Tibial artery (tissue), 4 donors: ENCODE measurements at regions not wholly inside any gene's neighbourhood (a gene's known extent, or its start where the extent isn't known, plus 50 kb on each side); places are given as distances from the start of the nearest gene placed in this dataset.

ENCODE experiments used
- DNase-seq, 2 donors: peaks; one replicate each; pipeline ENCODE4 v3.0.0-alpha.2; 2019
- H3K27ac ChIP-seq, 2 donors: fragments of 200-600 bp; sonication (generic) in 1 of 2; 1 replicate in 1 of 2; 2 replicates in 1 of 2; pipeline ENCODE4 v1.5.1; 2018 to 2019; ENCODE audit warnings: mild to moderate bottlenecking in 1 of 2
- H3K27me3 ChIP-seq, 2 donors: fragments of 200-600 bp; sonication (generic) in 1 of 2; one replicate each; pipeline versions ENCODE4 v1.5.1 to v1.6.0; 2016 to 2019
- H3K36me3 ChIP-seq, 3 donors: fragments of 200-600 bp; sonication (generic) in 2 of 3; one replicate each; pipeline ENCODE4 v1.5.1; 2016 to 2019; ENCODE audit warnings: mild to moderate bottlenecking in 2 of 3
- H3K4me1 ChIP-seq, 4 donors: fragments of 200-600 bp; sonication (generic) in 2 of 4; 1 replicate in 3 of 4; 2 replicates in 1 of 4; pipeline ENCODE4 v1.5.1; 2016 to 2019
- H3K4me3 ChIP-seq, 2 donors: fragments of 200-600 bp; sonication (generic) in 1 of 2; 1 replicate in 1 of 2; 2 replicates in 1 of 2; pipeline ENCODE4 v1.5.1; 2018 to 2019; ENCODE audit warnings: mild to moderate bottlenecking in 2 of 2
- H3K9me3 ChIP-seq, 3 donors: fragments of 200-600 bp; sonication (generic) in 1 of 3; one replicate each; pipeline ENCODE4 v1.5.1; 2016 to 2019
- intact Hi-C: fragments of 100-400 bp; cut with DNase I; formaldehyde crosslinking; loops from one replicate; pipeline ENCODE4 v1.15.0; 2023; ENCODE audit warnings: low total_unique reads
- TF ChIP-seq, protein P1 (sequence below), 2 experiments: fragments of 200-600 bp in 1 of 2; fragments of 450-650 bp in 1 of 2; IDR thresholded peaks; one replicate each; pipeline ENCODE4 v1.5.1; 2017 to 2019; ENCODE audit warnings: antibody characterized with exemption in 2 of 2, mild to moderate bottlenecking in 1 of 2, moderate library complexity in 1 of 2

DNA sequence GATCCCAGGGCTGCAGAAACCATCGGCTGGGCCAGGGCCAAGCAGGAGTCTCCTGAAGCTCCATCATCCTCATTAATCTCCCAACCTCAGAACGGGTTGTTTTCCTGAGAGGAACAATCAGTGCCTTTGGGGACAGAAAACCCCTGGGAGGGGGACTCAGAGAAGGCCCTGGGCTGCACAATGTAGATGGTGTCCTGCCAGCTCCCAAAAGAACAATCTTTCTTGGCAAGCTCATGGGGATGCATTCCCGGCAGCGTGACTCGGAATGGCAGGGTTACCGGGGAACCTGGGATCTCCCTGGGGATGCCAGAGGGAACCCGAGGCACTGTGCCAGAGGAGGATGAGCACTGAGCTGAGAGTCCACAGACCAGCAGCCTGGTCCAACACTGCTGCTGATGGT, 72.1 kb upstream of the ATP2B2 start:
- no peaks in the 10 kb centered on the region for H3K9me3 ChIP-seq
- H3K4me1 ChIP-seq = peaks cover 0 to 22% (median 12%) of the 10 kb centered on the region in 4 donors
- H3K4me3 ChIP-seq = no peak overlapping the region
- no peak overlapping the region for H3K27ac ChIP-seq
- TF ChIP-seq, protein P1, sequence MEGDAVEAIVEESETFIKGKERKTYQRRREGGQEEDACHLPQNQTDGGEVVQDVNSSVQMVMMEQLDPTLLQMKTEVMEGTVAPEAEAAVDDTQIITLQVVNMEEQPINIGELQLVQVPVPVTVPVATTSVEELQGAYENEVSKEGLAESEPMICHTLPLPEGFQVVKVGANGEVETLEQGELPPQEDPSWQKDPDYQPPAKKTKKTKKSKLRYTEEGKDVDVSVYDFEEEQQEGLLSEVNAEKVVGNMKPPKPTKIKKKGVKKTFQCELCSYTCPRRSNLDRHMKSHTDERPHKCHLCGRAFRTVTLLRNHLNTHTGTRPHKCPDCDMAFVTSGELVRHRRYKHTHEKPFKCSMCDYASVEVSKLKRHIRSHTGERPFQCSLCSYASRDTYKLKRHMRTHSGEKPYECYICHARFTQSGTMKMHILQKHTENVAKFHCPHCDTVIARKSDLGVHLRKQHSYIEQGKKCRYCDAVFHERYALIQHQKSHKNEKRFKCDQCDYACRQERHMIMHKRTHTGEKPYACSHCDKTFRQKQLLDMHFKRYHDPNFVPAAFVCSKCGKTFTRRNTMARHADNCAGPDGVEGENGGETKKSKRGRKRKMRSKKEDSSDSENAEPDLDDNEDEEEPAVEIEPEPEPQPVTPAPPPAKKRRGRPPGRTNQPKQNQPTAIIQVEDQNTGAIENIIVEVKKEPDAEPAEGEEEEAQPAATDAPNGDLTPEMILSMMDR (IDR thresholded peaks at IDR 0.05) = no peak
- H3K27me3 ChIP-seq = peaks cover 0 to 4% of the 10 kb centered on the region in 2 donors
- no peaks in the 10 kb centered on the region for H3K36me3 ChIP-seq
- DNase-seq = no peak
- intact Hi-C loops = no loop called here

DNA sequence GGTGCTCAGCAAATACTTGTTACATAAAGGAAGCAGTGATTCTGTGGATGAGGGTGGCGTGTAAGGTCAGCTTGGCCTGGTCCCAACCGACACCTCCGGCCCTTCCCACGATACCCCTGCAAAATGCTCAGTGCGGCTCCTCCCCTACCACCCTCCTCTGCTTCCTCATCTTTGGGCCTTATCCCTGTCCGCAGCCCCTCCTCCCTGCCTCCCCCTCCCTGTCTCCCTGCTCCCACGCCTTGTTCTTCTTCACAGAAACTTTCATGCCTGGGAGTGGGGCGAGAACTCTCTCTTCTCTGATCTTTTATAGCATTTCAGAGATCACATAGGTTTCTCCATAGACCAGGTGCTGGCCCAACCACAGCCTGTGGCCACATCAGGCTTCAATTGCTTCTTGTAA, 75.0 kb upstream of the ATP2B2 start:
- DNase-seq = no peak
- intact Hi-C loops = no loop called here
- Histone ChIP-seq H3K36me3 (no peaks in the 10 kb centered on the region), H3K9me3 (no peaks in the 10 kb centered on the region), H3K4me1 (peaks cover 0 to 22% (median 12%) of the 10 kb centered on the region in 4 donors), H3K27me3 (no peaks in the 10 kb centered on the region), H3K4me3 (no peak overlapping the region), H3K27ac (no peak overlapping the region)
- TF ChIP-seq, protein P1 (IDR thresholded peaks at IDR 0.05) = no peak

DNA sequence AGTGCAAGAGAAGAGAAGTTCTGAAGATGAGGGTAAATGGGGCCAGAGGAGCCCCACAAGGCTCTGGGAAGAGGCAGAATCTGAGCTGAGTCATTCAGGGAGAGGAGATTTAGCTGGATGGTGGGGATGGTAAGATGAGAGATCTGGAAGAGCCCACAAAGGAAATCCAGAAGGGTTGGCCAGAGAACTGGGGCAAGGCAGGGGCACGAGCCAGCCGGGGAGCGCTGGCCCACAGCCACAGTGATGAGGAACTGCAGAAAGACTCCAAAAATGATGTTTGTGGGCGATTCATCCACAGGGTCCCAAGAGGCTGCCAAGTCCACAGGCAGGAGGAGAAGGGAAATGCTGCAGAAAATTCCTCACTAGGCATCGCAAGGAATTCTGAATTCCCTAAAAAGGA, 75.9 kb upstream of the ATP2B2 start:
- TF ChIP-seq, protein P1 (IDR thresholded peaks at IDR 0.05) = no peak
- no peak overlapping the region for H3K4me3 ChIP-seq
- peaks cover 0 to 22% (median 12%) of the 10 kb centered on the region in 4 donors for H3K4me1 ChIP-seq
- H3K27ac ChIP-seq = peak overlapping the region in 1 of 2 donors; percentile 5
- H3K9me3 ChIP-seq = no peaks in the 10 kb centered on the region
- no peaks in the 10 kb centered on the region for H3K36me3 ChIP-seq
- no peaks in the 10 kb centered on the region for H3K27me3 ChIP-seq
- intact Hi-C loops = no loop called here
- no peak for DNase-seq

DNA sequence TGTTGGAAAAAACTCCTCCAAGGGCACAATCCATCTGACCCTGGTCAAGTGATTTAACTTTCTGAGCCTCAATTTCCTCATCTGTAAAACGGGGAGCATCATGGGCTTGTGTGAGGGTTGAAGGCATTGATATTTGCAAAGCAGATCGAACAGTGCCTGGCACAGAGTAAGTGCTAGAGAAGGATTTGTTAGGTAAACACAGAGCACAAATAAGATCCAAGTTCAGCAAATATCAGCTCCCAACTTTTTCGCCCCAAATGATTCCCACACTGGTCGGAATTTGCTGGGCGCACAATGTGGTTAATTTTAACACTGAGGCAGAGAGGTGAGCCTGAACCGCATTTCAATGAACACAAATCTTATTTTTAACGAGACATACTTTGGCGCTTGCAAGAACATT, 76.3 kb upstream of the ATP2B2 start:
- no peaks in the 10 kb centered on the region for H3K9me3 ChIP-seq
- no peak overlapping the region for H3K4me3 ChIP-seq
- no peaks in the 10 kb centered on the region for H3K36me3 ChIP-seq
- DNase-seq = no peak
- peaks cover 0 to 22% (median 12%) of the 10 kb centered on the region in 4 donors for H3K4me1 ChIP-seq
- intact Hi-C loops = no loop called here
- TF ChIP-seq, protein P1 (IDR thresholded peaks at IDR 0.05) = no peak
- H3K27ac ChIP-seq = peak overlapping the region in 1 of 2 donors; percentile 5
- no peaks in the 10 kb centered on the region for H3K27me3 ChIP-seq

DNA sequence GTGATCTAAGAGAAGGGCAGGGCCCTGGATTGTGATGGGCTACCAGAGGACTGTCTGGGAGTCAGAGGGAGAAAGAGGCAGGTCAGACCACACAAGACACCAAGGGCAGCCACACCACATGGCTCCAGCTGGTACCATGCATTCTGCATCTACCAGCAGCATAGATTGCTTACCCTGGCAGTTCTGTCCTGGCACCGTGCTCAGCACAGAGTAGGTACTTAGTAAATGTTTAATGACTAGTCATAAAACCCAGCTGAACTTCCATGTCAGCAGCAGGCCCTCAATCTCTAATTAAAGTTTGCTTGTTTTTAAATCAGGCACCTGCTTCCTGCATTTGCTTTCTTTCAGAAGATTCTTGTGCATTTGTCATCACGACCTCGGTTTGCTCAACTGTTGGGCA, 77.3 kb upstream of the ATP2B2 start:
- TF ChIP-seq, protein P1 (IDR thresholded peaks at IDR 0.05) = no peak
- H3K27ac ChIP-seq = no peak overlapping the region
- H3K4me1 ChIP-seq = peaks cover 0 to 17% (median 9%) of the 10 kb centered on the region in 4 donors
- DNase-seq = no peak
- H3K9me3 ChIP-seq = no peaks in the 10 kb centered on the region
- H3K36me3 ChIP-seq = no peaks in the 10 kb centered on the region
- H3K27me3 ChIP-seq = no peaks in the 10 kb centered on the region
- H3K4me3 ChIP-seq = no peak overlapping the region
- intact Hi-C loops = no loop called here
